CD14-positive monocyte (primary cell): ENCODE measurements at regions not wholly inside any gene's neighbourhood (a gene's known extent, or its start where the extent isn't known, plus 50 kb on each side); places are given as distances from the start of the nearest gene placed in this dataset.

Experiments
- DNase-seq, 3 donors: peaks; one replicate each; pipeline ENCODE4 v3.0.0-alpha.2; 2011 to 2022
- H2AFZ ChIP-seq: 2 replicates; pipeline ENCODE4 v1.6.0; 2012; ENCODE audit warnings: mild to moderate bottlenecking, low read depth, low read length, inconsistent platforms; ENCODE audit not compliant: insufficient read depth, poor library complexity, severe bottlenecking
- H3K27ac ChIP-seq, 2 donors: 1 replicate in 1 of 2; 2 replicates in 1 of 2; pipeline ENCODE4 v1.5.1; 2012 to 2013; ENCODE audit warnings: low read length in 2 of 2, control low read depth in 1 of 2, inconsistent platforms in 1 of 2, low read depth in 1 of 2, mild to moderate bottlenecking in 1 of 2
- H3K27me3 ChIP-seq, 2 donors: one replicate each; pipeline versions ENCODE4 v1.6.0 to v1.6.1; 2011 to 2013; ENCODE audit warnings: low read length in 2 of 2; ENCODE audit not compliant: control insufficient read depth in 2 of 2, insufficient read depth in 2 of 2
- H3K36me3 ChIP-seq, 2 donors: replicated peaks in 1 of 2; 1 replicate in 1 of 2; 2 replicates in 1 of 2; pipeline versions ENCODE4 v1.5.1 to v1.6.1; 2012 to 2013; ENCODE audit warnings: low read length in 2 of 2, control low read depth in 1 of 2, inconsistent platforms in 1 of 2, mild to moderate bottlenecking in 1 of 2; ENCODE audit not compliant: insufficient read depth in 2 of 2, control insufficient read depth in 1 of 2
- H3K4me1 ChIP-seq, 2 donors: 1 replicate in 1 of 2; 2 replicates in 1 of 2; pipeline versions ENCODE4 v1.5.1 to v1.6.1; 2012 to 2013; ENCODE audit warnings: low read length in 2 of 2, control low read depth in 1 of 2, inconsistent platforms in 1 of 2, mild to moderate bottlenecking in 1 of 2, moderate library complexity in 1 of 2; ENCODE audit not compliant: insufficient read depth in 2 of 2, control insufficient read depth in 1 of 2
- H3K4me2 ChIP-seq: replicated peaks from 2 replicates; pipeline ENCODE3; 2012; ENCODE audit warnings: low read length, moderate library complexity, mild to moderate bottlenecking; ENCODE audit not compliant: poor library complexity, severe bottlenecking; ENCODE audit errors: extremely low read depth
- H3K4me3 ChIP-seq, 3 experiments: fragments of 200-600 bp in 1 of 3; sonication (generic) in 1 of 3; replicated peaks in 1 of 3; 1 replicate in 2 of 3; 2 replicates in 1 of 3; pipeline ENCODE4 v1.5.1; 2011 to 2013; ENCODE audit warnings: low read length in 3 of 3, mild to moderate bottlenecking in 3 of 3, control low read depth in 2 of 3, low read depth in 2 of 3, inconsistent platforms in 1 of 3, moderate library complexity in 1 of 3
- H3K79me2 ChIP-seq: 2 replicates; pipeline ENCODE4 v1.6.0; 2012; ENCODE audit warnings: mild to moderate bottlenecking, control low read depth, inconsistent platforms, low read length, moderate library complexity; ENCODE audit not compliant: insufficient read depth
- H3K9ac ChIP-seq: 2 replicates; pipeline ENCODE4 v1.6.0; 2017; ENCODE audit warnings: low read length, mild to moderate bottlenecking; ENCODE audit not compliant: insufficient read depth, poor library complexity, severe bottlenecking
- H3K9me3 ChIP-seq, 2 donors: replicated peaks in 1 of 2; 1 replicate in 1 of 2; 2 replicates in 1 of 2; pipeline versions ENCODE4 v1.5.1 to v1.6.1; 2012 to 2013; ENCODE audit warnings: low read length in 2 of 2, control low read depth in 1 of 2; ENCODE audit not compliant: control insufficient read depth in 1 of 2, insufficient read depth in 1 of 2
- H4K20me1 ChIP-seq: 2 replicates; pipeline ENCODE4 v1.6.0; 2012; ENCODE audit warnings: mild to moderate bottlenecking, low read length, control low read depth, moderate library complexity; ENCODE audit not compliant: insufficient read depth
- H3K27ac Mint-ChIP-seq, 7 donors: one replicate each; pipeline ENCODE4 v1.8.0; 2020; ENCODE audit warnings: mild to moderate bottlenecking in 7 of 7, mixed read lengths in 7 of 7, moderate library complexity in 6 of 7, inconsistent platforms in 2 of 7
- H3K27me3 Mint-ChIP-seq, 3 donors: one replicate each; pipeline ENCODE4 v1.8.0; 2021 to 2022; ENCODE audit warnings: low read depth in 3 of 3, mild to moderate bottlenecking in 3 of 3, mixed read lengths in 3 of 3, moderate library complexity in 3 of 3, inconsistent platforms in 1 of 3
- H3K36me3 Mint-ChIP-seq, 2 donors: one replicate each; pipeline ENCODE4 v1.8.0; 2020; ENCODE audit warnings: mixed read lengths in 2 of 2, inconsistent platforms in 1 of 2, mild to moderate bottlenecking in 1 of 2
- H3K4me1 Mint-ChIP-seq: one replicate; pipeline ENCODE4 v1.8.0; 2020; ENCODE audit warnings: mild to moderate bottlenecking, mixed read lengths
- H3K4me3 Mint-ChIP-seq, 2 donors: one replicate each; pipeline ENCODE4 v1.8.0; 2020; ENCODE audit warnings: mild to moderate bottlenecking in 2 of 2, mixed read lengths in 2 of 2, moderate library complexity in 1 of 2
- H3K9me3 Mint-ChIP-seq, 7 donors: one replicate each; pipeline ENCODE4 v1.8.0; 2020 to 2022; ENCODE audit warnings: mixed read lengths in 7 of 7, mild to moderate bottlenecking in 6 of 7, moderate library complexity in 6 of 7, inconsistent platforms in 2 of 7
- WGBS: methylation state at CpG from one replicate; pipeline ENCODE4 v1.1.5; 2013; ENCODE audit warnings: missing lambda C conversion rate; ENCODE audit not compliant: insufficient coverage; 5-methylcytosine and 5-hydroxymethylcytosine counted together
- intact Hi-C, 2 donors: fragments of 100-400 bp; cut with micrococcal nuclease; formaldehyde crosslinking; loops; one replicate each; pipeline versions ENCODE4 v1.15.0 to v1.15.1; 2023
- TF ChIP-seq, protein P1 (sequence below): fragments of 200-600 bp; IDR thresholded peaks from one replicate; pipeline ENCODE4 v1.8.0; 2022; ENCODE audit warnings: antibody characterized with exemption, mild to moderate bottlenecking

DNA sequence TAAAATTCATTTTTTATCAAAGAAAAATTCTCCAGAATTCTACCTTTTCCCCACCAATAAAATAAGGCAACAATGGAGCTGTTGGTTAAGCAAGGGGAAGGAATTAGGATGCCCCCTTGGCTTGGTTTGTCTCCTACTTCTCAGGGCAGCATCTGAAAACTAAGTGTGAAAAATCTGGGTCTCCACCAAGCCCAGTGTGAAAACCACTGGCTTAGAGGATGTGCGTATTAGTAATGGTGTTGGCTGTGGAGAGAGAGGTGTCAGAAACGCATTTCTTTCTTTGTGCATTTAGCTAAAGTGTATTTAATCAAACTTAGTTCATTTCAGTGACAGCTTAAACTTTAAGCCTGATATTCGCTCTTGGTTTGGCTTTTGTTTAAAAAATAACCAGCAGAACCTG lies 662.7 kb downstream of the MCTP2 start:
- H3K27ac Mint-ChIP-seq: no peak overlapping the region
- no peaks in the 10 kb centered on the region for H3K9me3 ChIP-seq
- H3K36me3 Mint-ChIP-seq: no peaks in the 10 kb centered on the region
- H3K4me3 Mint-ChIP-seq: no peak overlapping the region
- no peaks in the 10 kb centered on the region for H3K36me3 ChIP-seq
- peaks cover 0 to 10% (median 2%) of the 10 kb centered on the region in 7 donors for H3K9me3 Mint-ChIP-seq
- H3K27me3 ChIP-seq: no peaks in the 10 kb centered on the region
- peaks cover 0 to 1% (median 0%) of the 10 kb centered on the region in 3 donors for H3K27me3 Mint-ChIP-seq
- no peaks in the 10 kb centered on the region for H4K20me1 ChIP-seq
- no peaks in the 10 kb centered on the region for H3K4me1 ChIP-seq
- H2AFZ ChIP-seq: no peak overlapping the region
- intact Hi-C loops: no loop called here
- TF ChIP-seq, protein P1, sequence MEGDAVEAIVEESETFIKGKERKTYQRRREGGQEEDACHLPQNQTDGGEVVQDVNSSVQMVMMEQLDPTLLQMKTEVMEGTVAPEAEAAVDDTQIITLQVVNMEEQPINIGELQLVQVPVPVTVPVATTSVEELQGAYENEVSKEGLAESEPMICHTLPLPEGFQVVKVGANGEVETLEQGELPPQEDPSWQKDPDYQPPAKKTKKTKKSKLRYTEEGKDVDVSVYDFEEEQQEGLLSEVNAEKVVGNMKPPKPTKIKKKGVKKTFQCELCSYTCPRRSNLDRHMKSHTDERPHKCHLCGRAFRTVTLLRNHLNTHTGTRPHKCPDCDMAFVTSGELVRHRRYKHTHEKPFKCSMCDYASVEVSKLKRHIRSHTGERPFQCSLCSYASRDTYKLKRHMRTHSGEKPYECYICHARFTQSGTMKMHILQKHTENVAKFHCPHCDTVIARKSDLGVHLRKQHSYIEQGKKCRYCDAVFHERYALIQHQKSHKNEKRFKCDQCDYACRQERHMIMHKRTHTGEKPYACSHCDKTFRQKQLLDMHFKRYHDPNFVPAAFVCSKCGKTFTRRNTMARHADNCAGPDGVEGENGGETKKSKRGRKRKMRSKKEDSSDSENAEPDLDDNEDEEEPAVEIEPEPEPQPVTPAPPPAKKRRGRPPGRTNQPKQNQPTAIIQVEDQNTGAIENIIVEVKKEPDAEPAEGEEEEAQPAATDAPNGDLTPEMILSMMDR: no peak
- H3K4me1 Mint-ChIP-seq: no peaks in the 10 kb centered on the region
- no peak for DNase-seq
- WGBS: 100% methylated on average over 1 of the region's 3 CpGs
- H3K4me3 ChIP-seq: no peak overlapping the region
- H3K27ac ChIP-seq: no peak overlapping the region
- no peak overlapping the region for H3K9ac ChIP-seq
- H3K4me2 ChIP-seq: no peak overlapping the region
- no peaks in the 10 kb centered on the region for H3K79me2 ChIP-seq

- no peak overlapping the region for H3K4me2 ChIP-seq
- H3K4me1 ChIP-seq: no peaks in the 10 kb centered on the region
- 88% methylated on average over 1 of the region's 1 CpG for WGBS
- no peaks in the 10 kb centered on the region for H3K79me2 ChIP-seq
- Mint-ChIP-seq H3K4me3 (no peak overlapping the region), H3K9me3 (peaks cover 0 to 11% (median 5%) of the 10 kb centered on the region in 7 donors), H3K4me1 (no peaks in the 10 kb centered on the region), H3K27ac (no peak overlapping the region), H3K27me3 (peaks cover 0 to 2% (median 0%) of the 10 kb centered on the region in 3 donors), H3K36me3 (no peaks in the 10 kb centered on the region)
- peaks cover 0 to 13% of the 10 kb centered on the region in 2 donors for H3K9me3 ChIP-seq
- H3K27me3 ChIP-seq: no peaks in the 10 kb centered on the region
- H2AFZ ChIP-seq: no peak overlapping the region
- no peaks in the 10 kb centered on the region for H3K36me3 ChIP-seq
- intact Hi-C loops: no loop called here
- H4K20me1 ChIP-seq: no peaks in the 10 kb centered on the region
- no peak overlapping the region for H3K9ac ChIP-seq
- no peak overlapping the region for H3K27ac ChIP-seq
- no peak for DNase-seq
- no peak overlapping the region for H3K4me3 ChIP-seq
- TF ChIP-seq, protein P1: no peak
These were observed 678.1 kb downstream of the MCTP2 start for GRCh38 chr15:94909510-94909909.
